ENCODE measurements at regions not wholly inside any gene's neighbourhood (a gene's known extent, or its start where the extent isn't known, plus 50 kb on each side); places are given as distances from the start of the nearest gene placed in this dataset.

GRCh38 chr2:150643114-150643725 lies 155.8 kb upstream of the RND3 start:
- intact Hi-C loops (cut with DNase I), result no loop called here
- Histone ChIP-seq H3K36me3 (no peaks in the 10 kb centered on the region), H3K9me3 (no peaks in the 10 kb centered on the region), H3K4me3 (no peak overlapping the region), H3K27me3 (no peaks in the 10 kb centered on the region), H3K4me1 (peaks cover 5 to 38% (median 37%) of the 10 kb centered on the region in 4 donors), H3K27ac (replicated peaks in 1 of 4) (peak overlapping the region in 3 of 4 donors; percentile 3 to 74 (median 62))
- 59% methylated on average over 10 of the region's 10 CpGs for WGBS
- TF ChIP-seq POLR2AphosphoS5 (IDR thresholded peaks at IDR 0.05) (no peak), CTCF (IDR thresholded peaks at IDR 0.05) (no peak), POLR2A (IDR thresholded peaks at IDR 0.05; ENCODE audit: low read depth) (no peak), EP300 (IDR thresholded peaks at IDR 0.05) (no peak)
- DNase-seq (ENCODE audit: extremely low spot score), result no peak

GRCh38 chr2:150640039-150640438 lies 152.6 kb upstream of the RND3 start:
- Histone ChIP-seq H3K4me3 (peak overlapping the region in 2 of 4 donors; percentile 6 to 21), H3K27ac (replicated peaks in 1 of 4) (peak overlapping the region in 2 of 4 donors; percentile 28 to 62)

GRCh38 chr2:150639383-150639782 lies 151.9 kb upstream of the RND3 start:
- no peaks in the 10 kb centered on the region for H3K9me3 ChIP-seq
- no peak for DNase-seq (ENCODE audit: extremely low spot score)
- H3K4me1 ChIP-seq, result peaks cover 5 to 30% (median 26%) of the 10 kb centered on the region in 4 donors
- TF ChIP-seq POLR2A (IDR thresholded peaks at IDR 0.05; ENCODE audit: low read depth), result no peak
- no peak for TF ChIP-seq EP300 (IDR thresholded peaks at IDR 0.05)
- no peak for TF ChIP-seq CTCF (IDR thresholded peaks at IDR 0.05)
- no peak for TF ChIP-seq POLR2AphosphoS5 (IDR thresholded peaks at IDR 0.05)
- 16% methylated on average over 3 of the region's 3 CpGs for WGBS
- H3K36me3 ChIP-seq, result no peaks in the 10 kb centered on the region
- no peaks in the 10 kb centered on the region for H3K27me3 ChIP-seq
- no peak overlapping the region for H3K4me3 ChIP-seq
- intact Hi-C loops (cut with DNase I), result no loop called here
- peak overlapping the region in 2 of 4 donors; percentile 28 to 62 for H3K27ac ChIP-seq (replicated peaks in 1 of 4)

More at GRCh38 chr2:150640039-150640438, 152.6 kb upstream of the RND3 start:
- intact Hi-C loops (cut with DNase I), result no loop called here
- TF ChIP-seq POLR2A (IDR thresholded peaks at IDR 0.05; ENCODE audit: low read depth) (no peak), CTCF (IDR thresholded peaks at IDR 0.05) (no peak), POLR2AphosphoS5 (IDR thresholded peaks at IDR 0.05) (no peak), EP300 (IDR thresholded peaks at IDR 0.05) (no peak)
- Histone ChIP-seq H3K4me1 (peaks cover 5 to 36% (median 32%) of the 10 kb centered on the region in 4 donors), H3K27me3 (no peaks in the 10 kb centered on the region), H3K36me3 (no peaks in the 10 kb centered on the region), H3K9me3 (no peaks in the 10 kb centered on the region)
- DNase-seq (ENCODE audit: extremely low spot score), result no peak
- 36% methylated on average over 4 of the region's 4 CpGs for WGBS

- intact Hi-C loops (cut with DNase I), result no loop called here
- TF ChIP-seq POLR2AphosphoS5 (IDR thresholded peaks at IDR 0.05) (no peak), EP300 (IDR thresholded peaks at IDR 0.05) (no peak), CTCF (IDR thresholded peaks at IDR 0.05) (no peak), POLR2A (IDR thresholded peaks at IDR 0.05; ENCODE audit: low read depth) (no peak)
- Histone ChIP-seq H3K9me3 (no peaks in the 10 kb centered on the region), H3K4me1 (no peaks in the 10 kb centered on the region), H3K36me3 (no peaks in the 10 kb centered on the region), H3K27ac (replicated peaks in 1 of 4) (no peak overlapping the region), H3K4me3 (no peak overlapping the region), H3K27me3 (no peaks in the 10 kb centered on the region)
- 68% methylated on average over 2 of the region's 2 CpGs for WGBS
- no peak for DNase-seq (ENCODE audit: extremely low spot score)
Observed at GRCh38 chr2:150631236-150631821, 143.9 kb upstream of the RND3 start.

Measured in esophagus muscularis mucosa (tissue), 4 donors.